ENCODE measurements at regions not wholly inside any gene's neighbourhood (a gene's known extent, or its start where the extent isn't known, plus 50 kb on each side); places are given as distances from the start of the nearest gene placed in this dataset.

DNA sequence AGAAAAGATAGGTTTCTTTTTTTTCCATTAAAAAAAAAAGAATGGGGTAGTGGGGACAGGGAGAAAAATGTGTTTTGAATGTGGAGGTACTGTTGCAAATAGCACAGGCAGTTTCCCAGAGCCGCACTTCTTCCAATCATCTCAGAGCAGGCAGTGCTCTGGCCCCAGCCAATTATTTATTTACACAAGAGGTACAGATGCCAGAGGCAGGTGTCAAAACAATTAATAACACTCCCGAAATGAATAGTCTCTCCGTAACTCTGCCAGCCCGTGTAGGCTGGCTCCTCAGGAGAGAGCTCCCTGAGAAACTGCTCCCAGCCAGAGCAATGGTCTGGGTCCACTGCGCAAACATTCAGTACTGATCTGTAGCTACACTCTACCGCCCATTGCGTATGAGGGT, 130.8 kb upstream of the IL1RAPL2 start:
- no peak for TF ChIP-seq CTCF (IDR thresholded peaks at IDR 0.05)
- no peak for TF ChIP-seq POLR2A (IDR thresholded peaks at IDR 0.05)

Measured in gastroesophageal sphincter (tissue), 3 donors.